ENCODE measurements at regions not wholly inside any gene's neighbourhood (a gene's known extent, or its start where the extent isn't known, plus 50 kb on each side); places are given as distances from the start of the nearest gene placed in this dataset.

- Histone ChIP-seq H4K20me1 (ENCODE audit: control insufficient read depth, extremely low read depth, insufficient read depth, low read length) (no peaks in the 10 kb centered on the region), H3K4me3 (ENCODE audit: control insufficient read depth in 2 of 3, extremely low read depth in 1 of 3, insufficient read depth in 2 of 3, low read depth in 1 of 3, low read length in 3 of 3) (no peak overlapping the region), H3K9me1 (ENCODE audit: control insufficient read depth, extremely low read depth, insufficient read depth, low read length) (no peaks in the 10 kb centered on the region), H3K9ac (ENCODE audit: control insufficient read depth, extremely low read depth, insufficient read depth, low read length) (no peak overlapping the region), H3K4me1 (ENCODE audit: control insufficient read depth, extremely low read depth, insufficient read depth, low read length) (no peaks in the 10 kb centered on the region), H3K36me3 (ENCODE audit: control insufficient read depth in 2 of 2, extremely low read depth in 1 of 2, insufficient read depth in 2 of 2, low read length in 2 of 2) (no peaks in the 10 kb centered on the region), H2AFZ (ENCODE audit: control insufficient read depth, low read length) (no peak overlapping the region), H3K27ac (ENCODE audit: control insufficient read depth, insufficient read depth, low read length) (no peak overlapping the region), H3K4me2 (ENCODE audit: control insufficient read depth, extremely low read depth, insufficient read depth, low read depth, low read length) (no peak overlapping the region), H3K79me2 (ENCODE audit: control insufficient read depth, insufficient read depth, low read length) (no peaks in the 10 kb centered on the region), H3K27me3 (ENCODE audit: control insufficient read depth, extremely low read depth, insufficient read depth, low read length) (no peaks in the 10 kb centered on the region), H3K9me3 (ENCODE audit: control insufficient read depth, low read depth, low read length) (no peaks in the 10 kb centered on the region)
- FAIRE-seq (no peak), DNase-seq (ENCODE audit: low read depth, low spot score) (no peak)
- TF ChIP-seq EZH2 (IDR thresholded peaks at IDR 0.05; ENCODE audit: low read length) (no peak), CTCF (optimal IDR thresholded peaks at IDR 0.05 in 1 of 3, IDR thresholded peaks at IDR 0.05 in 1 of 3, conservative IDR thresholded peaks at IDR 0.05 in 1 of 3; ENCODE audit: extremely low read depth in 1 of 3, insufficient read depth in 2 of 3, low read length in 3 of 3) (no peak)
- dilution Hi-C loops (cut with MboI; ENCODE audit: extremely low pct_ligation_motif_present, low sequenced_read_pairs), result no loop called here
Observed at GRCh38 chrX:49773993-49774392, 55.1 kb upstream of the PAGE4 start.

GRCh38 chrX:49767236-49767635 is 61.9 kb upstream of the PAGE4 start:
- H3K27me3 ChIP-seq (ENCODE audit: control insufficient read depth, extremely low read depth, insufficient read depth, low read length), result no peaks in the 10 kb centered on the region
- no peaks in the 10 kb centered on the region for H3K36me3 ChIP-seq (ENCODE audit: control insufficient read depth in 2 of 2, extremely low read depth in 1 of 2, insufficient read depth in 2 of 2, low read length in 2 of 2)
- TF ChIP-seq EZH2 (IDR thresholded peaks at IDR 0.05; ENCODE audit: low read length), result no peak
- no peak overlapping the region for H3K4me2 ChIP-seq (ENCODE audit: control insufficient read depth, extremely low read depth, insufficient read depth, low read depth, low read length)
- no peaks in the 10 kb centered on the region for H3K4me1 ChIP-seq (ENCODE audit: control insufficient read depth, extremely low read depth, insufficient read depth, low read length)
- no peaks in the 10 kb centered on the region for H3K9me3 ChIP-seq (ENCODE audit: control insufficient read depth, low read depth, low read length)
- no peak overlapping the region for H3K27ac ChIP-seq (ENCODE audit: control insufficient read depth, insufficient read depth, low read length)
- dilution Hi-C loops (cut with MboI; ENCODE audit: extremely low pct_ligation_motif_present, low sequenced_read_pairs), result no loop called here
- H3K9me1 ChIP-seq (ENCODE audit: control insufficient read depth, extremely low read depth, insufficient read depth, low read length), result no peaks in the 10 kb centered on the region
- H2AFZ ChIP-seq (ENCODE audit: control insufficient read depth, low read length), result no peak overlapping the region
- no peak for DNase-seq (ENCODE audit: low read depth, low spot score)
- no peak overlapping the region for H3K4me3 ChIP-seq (ENCODE audit: control insufficient read depth in 2 of 3, extremely low read depth in 1 of 3, insufficient read depth in 2 of 3, low read depth in 1 of 3, low read length in 3 of 3)
- no peak overlapping the region for H3K9ac ChIP-seq (ENCODE audit: control insufficient read depth, extremely low read depth, insufficient read depth, low read length)
- H3K79me2 ChIP-seq (ENCODE audit: control insufficient read depth, insufficient read depth, low read length), result no peaks in the 10 kb centered on the region
- H4K20me1 ChIP-seq (ENCODE audit: control insufficient read depth, extremely low read depth, insufficient read depth, low read length), result no peaks in the 10 kb centered on the region
- FAIRE-seq, result no peak

GRCh38 chrX:49762175-49762720 is 66.5 kb upstream of the PAGE1 start:
- H3K4me3 ChIP-seq (ENCODE audit: control insufficient read depth in 2 of 3, extremely low read depth in 1 of 3, insufficient read depth in 2 of 3, low read depth in 1 of 3, low read length in 3 of 3), result no peak overlapping the region
- no peaks in the 10 kb centered on the region for H3K27me3 ChIP-seq (ENCODE audit: control insufficient read depth, extremely low read depth, insufficient read depth, low read length)
- H3K9ac ChIP-seq (ENCODE audit: control insufficient read depth, extremely low read depth, insufficient read depth, low read length), result no peak overlapping the region
- H3K27ac ChIP-seq (ENCODE audit: control insufficient read depth, insufficient read depth, low read length), result no peak overlapping the region
- no peak for FAIRE-seq
- H3K9me3 ChIP-seq (ENCODE audit: control insufficient read depth, low read depth, low read length), result no peaks in the 10 kb centered on the region
- H3K9me1 ChIP-seq (ENCODE audit: control insufficient read depth, extremely low read depth, insufficient read depth, low read length), result no peaks in the 10 kb centered on the region
- no peak overlapping the region for H2AFZ ChIP-seq (ENCODE audit: control insufficient read depth, low read length)
- DNase-seq (ENCODE audit: low read depth, low spot score), result no peak
- H3K79me2 ChIP-seq (ENCODE audit: control insufficient read depth, insufficient read depth, low read length), result no peaks in the 10 kb centered on the region
- H3K4me2 ChIP-seq (ENCODE audit: control insufficient read depth, extremely low read depth, insufficient read depth, low read depth, low read length), result no peak overlapping the region
- no peak for TF ChIP-seq CTCF (optimal IDR thresholded peaks at IDR 0.05 in 1 of 3, IDR thresholded peaks at IDR 0.05 in 1 of 3, conservative IDR thresholded peaks at IDR 0.05 in 1 of 3; ENCODE audit: extremely low read depth in 1 of 3, insufficient read depth in 2 of 3, low read length in 3 of 3)
- TF ChIP-seq EZH2 (IDR thresholded peaks at IDR 0.05; ENCODE audit: low read length), result no peak
- no peaks in the 10 kb centered on the region for H4K20me1 ChIP-seq (ENCODE audit: control insufficient read depth, extremely low read depth, insufficient read depth, low read length)
- no peaks in the 10 kb centered on the region for H3K36me3 ChIP-seq (ENCODE audit: control insufficient read depth in 2 of 2, extremely low read depth in 1 of 2, insufficient read depth in 2 of 2, low read length in 2 of 2)
- dilution Hi-C loops (cut with MboI; ENCODE audit: extremely low pct_ligation_motif_present, low sequenced_read_pairs), result no loop called here
- H3K4me1 ChIP-seq (ENCODE audit: control insufficient read depth, extremely low read depth, insufficient read depth, low read length), result no peaks in the 10 kb centered on the region

Data from keratinocyte (primary cell).